ENCODE measurements at regions not wholly inside any gene's neighbourhood (a gene's known extent, or its start where the extent isn't known, plus 50 kb on each side); places are given as distances from the start of the nearest gene placed in this dataset.
"Not testable (repeated sequence)": the region's sequence is repeated elsewhere in the genome, so short reads cannot be mapped to it uniquely, and the experiment has no call there.

- FAIRE-seq = no peak
Observed at GRCh38 chr5:14928661-14929060, 57.1 kb upstream of the ANKH start.

- no peak for FAIRE-seq
Observed at GRCh38 chr5:14925326-14925725, 53.7 kb upstream of the ANKH start.

DNA sequence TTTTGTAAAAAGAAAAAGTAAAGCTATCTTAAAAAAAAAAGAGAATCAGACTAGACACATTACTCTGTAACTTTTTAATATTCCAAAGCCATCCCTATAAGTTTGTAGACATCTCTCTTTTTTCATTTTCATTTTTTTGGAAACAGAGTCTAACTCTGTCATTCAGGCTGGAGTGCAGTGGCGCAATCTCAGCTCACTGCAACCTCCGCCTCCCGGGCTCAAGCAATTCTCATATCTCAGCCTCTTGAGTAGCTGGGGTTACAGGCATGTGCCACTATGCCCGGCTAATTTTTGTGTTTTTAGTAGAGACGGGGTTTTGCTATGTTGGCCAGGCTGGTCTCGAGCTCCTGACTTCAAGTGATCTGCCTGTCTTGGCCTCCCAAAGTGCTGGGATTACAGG lies 51.4 kb upstream of the ANKH start:
- FAIRE-seq = not testable (repeated sequence)

GRCh38 chr5:14922456-14922855 lies 50.9 kb upstream of the ANKH start:
- no peak for FAIRE-seq

Data from islet of Langerhans (tissue), 1 donor.